Ishikawa (cell line): ENCODE measurements at regions not wholly inside any gene's neighbourhood (a gene's known extent, or its start where the extent isn't known, plus 50 kb on each side); places are given as distances from the start of the nearest gene placed in this dataset.

Source experiments
- CEBPB ChIP-seq: IDR thresholded peaks from 2 replicates; pipeline ENCODE4 v1.6.1; 2012
- CREB1 ChIP-seq: IDR thresholded peaks from 2 replicates; pipeline ENCODE4 v1.6.1; 2012; ENCODE audit warnings: low read depth
- EGR1 ChIP-seq: IDR thresholded peaks from 2 replicates; pipeline ENCODE4 v1.6.1; 2012
- EP300 ChIP-seq: IDR thresholded peaks from 2 replicates; pipeline ENCODE4 v1.6.1; 2012; ENCODE audit warnings: borderline replicate concordance
- FOXM1 ChIP-seq: IDR thresholded peaks from 2 replicates; pipeline ENCODE4 v1.6.1; 2012; ENCODE audit warnings: low read depth, borderline replicate concordance
- MAX ChIP-seq: IDR thresholded peaks from 2 replicates; pipeline ENCODE4 v1.6.1; 2012
- RAD21 ChIP-seq: IDR thresholded peaks from 2 replicates; pipeline ENCODE4 v1.6.1; 2012; ENCODE audit warnings: low read depth
- REST ChIP-seq: IDR thresholded peaks from 2 replicates; pipeline ENCODE4 v1.6.1; 2012; ENCODE audit warnings: low read depth, mild to moderate bottlenecking
- TCF12 ChIP-seq: IDR thresholded peaks from 2 replicates; pipeline ENCODE4 v1.6.1; 2012; ENCODE audit warnings: low read depth
- TEAD4 ChIP-seq: IDR thresholded peaks from 2 replicates; pipeline ENCODE4 v1.6.1; 2012
- ZBTB7A ChIP-seq: IDR thresholded peaks from 2 replicates; pipeline ENCODE4 v1.6.1; 2012; ENCODE audit warnings: low read depth

- TF ChIP-seq FOXM1 = no peak
- no peak for TF ChIP-seq RAD21
- TF ChIP-seq EP300 = no peak
- TF ChIP-seq TEAD4 = no peak
- TF ChIP-seq CEBPB = no peak
- no peak for TF ChIP-seq CREB1
- TF ChIP-seq REST = no peak
- TF ChIP-seq ZBTB7A = no peak
- no peak for TF ChIP-seq EGR1
- TF ChIP-seq MAX = no peak
- TF ChIP-seq TCF12 = no peak
Observed at GRCh38 chr6:23736577-23736976, 389.4 kb upstream of the NRSN1 start.
